GM19455 (cell line): ENCODE measurements at regions not wholly inside any gene's neighbourhood (a gene's known extent, or its start where the extent isn't known, plus 50 kb on each side); places are given as distances from the start of the nearest gene placed in this dataset.

ENCODE experiments used
- ATAC-seq: cut with Tn5 transposase; IDR thresholded peaks from one replicate; pipeline ENCODE4 v1.9.1; 2021; ENCODE audit not compliant: unreplicated experiment

DNA sequence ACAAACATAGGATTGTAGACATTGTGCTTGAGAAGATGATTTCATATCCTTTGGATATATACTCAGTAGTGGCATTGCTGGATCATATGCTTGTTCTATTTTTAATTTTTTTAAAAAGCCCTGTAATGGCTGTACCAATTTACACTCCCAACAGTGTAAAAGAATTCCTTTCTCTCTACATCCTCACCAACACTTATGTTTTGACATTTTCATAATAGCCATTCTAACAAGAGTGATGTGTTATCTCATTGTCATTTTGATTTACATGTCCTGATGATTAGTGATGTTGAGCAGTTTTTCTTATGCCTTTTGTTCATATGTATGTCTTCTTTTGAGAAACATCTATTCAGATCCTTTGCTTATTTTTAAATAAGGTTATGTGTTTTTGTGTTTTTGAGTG lies 1039.2 kb upstream of the GOT2 start:
- ATAC-seq, result no peak

GRCh38 chr16:59759296-59759695 lies 1025.2 kb upstream of the GOT2 start:
- ATAC-seq, result no peak

- no peak for ATAC-seq
Measured at GRCh38 chr16:59758848-59759247, 1024.7 kb upstream of the GOT2 start.

- ATAC-seq, result no peak
Measured at GRCh38 chr16:59754854-59755253, 1020.7 kb upstream of the GOT2 start.

DNA sequence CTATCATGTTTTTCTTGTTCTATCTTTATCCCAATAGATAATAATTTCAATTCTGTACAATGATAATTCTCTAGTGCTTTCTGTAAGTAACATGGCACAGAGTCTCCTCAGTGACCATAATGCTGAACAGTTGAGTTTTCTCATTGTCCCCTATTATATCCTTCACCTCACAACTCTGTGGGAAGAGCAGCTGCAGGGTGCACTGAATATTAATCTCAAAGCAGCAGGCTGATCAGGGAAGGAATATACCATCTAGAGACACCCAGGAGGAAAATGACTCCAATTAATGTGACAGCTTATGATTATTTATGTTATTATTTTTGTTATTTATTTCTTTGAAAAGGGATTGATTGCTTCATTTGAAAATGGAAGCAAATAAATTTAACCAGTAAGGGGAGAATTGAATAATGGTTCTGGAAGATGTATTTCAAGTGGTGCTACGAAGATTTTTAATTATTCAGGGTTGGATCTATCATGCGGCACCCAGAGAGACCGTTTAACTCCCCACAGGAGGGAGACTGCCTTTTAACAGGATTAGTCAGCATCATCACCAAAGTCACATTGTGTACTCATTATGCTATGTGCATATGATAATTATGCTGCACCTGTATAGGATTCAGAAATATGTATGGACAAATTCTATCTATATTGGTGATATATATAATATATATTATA lies 1015.7 kb upstream of the GOT2 start:
- no peak for ATAC-seq

DNA sequence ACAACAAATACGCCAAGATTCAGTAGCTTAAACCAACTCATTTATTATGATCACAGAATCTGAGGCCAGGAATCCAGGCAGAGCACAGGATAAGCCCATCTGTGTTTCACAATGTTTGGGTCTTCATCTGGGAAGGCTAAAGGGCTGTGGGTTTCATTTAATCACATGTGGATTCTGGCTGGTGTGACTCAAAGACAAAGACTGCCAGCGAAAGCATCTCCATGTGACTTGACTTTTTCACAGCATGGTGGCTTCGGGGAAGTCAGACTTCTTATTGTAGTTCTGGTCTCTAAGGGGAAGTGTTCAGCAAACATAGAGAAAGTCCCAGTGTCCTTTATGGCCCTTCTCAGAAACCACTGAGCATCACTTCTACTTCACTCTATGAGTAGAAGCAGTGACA lies 1014.4 kb upstream of the GOT2 start:
- no peak for ATAC-seq

DNA sequence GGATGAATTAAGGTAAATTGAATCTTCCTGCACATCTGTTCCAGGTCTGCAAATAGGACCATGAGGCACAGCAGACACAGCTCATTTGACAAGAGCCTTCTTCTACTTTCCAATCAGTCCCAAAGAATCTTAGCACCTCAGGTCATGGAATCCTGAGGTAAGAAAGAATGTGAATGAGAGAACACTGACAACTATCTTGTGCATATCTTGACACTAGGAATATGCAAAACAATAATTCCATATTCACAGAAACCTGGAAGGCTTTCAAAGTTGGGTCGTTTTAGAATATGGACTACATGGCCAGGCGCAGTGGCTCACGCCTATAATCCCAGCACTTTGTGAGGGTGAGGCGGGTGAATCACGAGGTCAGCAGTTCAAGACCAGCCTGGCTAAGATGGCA lies 1009.4 kb upstream of the GOT2 start:
- ATAC-seq, result no peak

DNA sequence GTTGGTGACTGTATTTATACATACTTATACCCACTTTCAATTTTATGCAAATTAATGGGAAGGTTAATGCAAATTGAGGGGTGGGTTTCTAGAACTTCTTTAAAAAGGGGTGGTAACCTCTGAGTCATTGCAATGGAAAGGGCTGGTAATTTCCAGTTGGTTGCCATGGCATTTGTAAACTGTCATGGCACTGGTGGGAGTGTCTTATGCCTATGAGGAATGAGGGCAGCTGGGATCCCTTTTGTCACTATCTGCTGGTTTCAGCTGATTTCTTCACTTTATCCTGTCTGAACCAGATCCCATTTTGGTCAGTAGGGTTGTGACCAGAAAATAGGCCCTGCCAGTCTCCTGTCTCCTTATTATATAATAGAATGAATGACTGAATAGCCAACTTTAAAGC lies 1006.7 kb upstream of the GOT2 start:
- ATAC-seq, result no peak

- no peak for ATAC-seq
Measured at GRCh38 chr16:59737274-59737673, 1003.2 kb upstream of the GOT2 start.

- no peak for ATAC-seq
Measured at GRCh38 chr16:59733321-59733720, 999.2 kb upstream of the GOT2 start.

GRCh38 chr16:59729613-59730012 lies 995.5 kb upstream of the GOT2 start:
- ATAC-seq, result no peak

- ATAC-seq, result no peak
Measured at GRCh38 chr16:59719121-59719520, 985.0 kb upstream of the GOT2 start.

DNA sequence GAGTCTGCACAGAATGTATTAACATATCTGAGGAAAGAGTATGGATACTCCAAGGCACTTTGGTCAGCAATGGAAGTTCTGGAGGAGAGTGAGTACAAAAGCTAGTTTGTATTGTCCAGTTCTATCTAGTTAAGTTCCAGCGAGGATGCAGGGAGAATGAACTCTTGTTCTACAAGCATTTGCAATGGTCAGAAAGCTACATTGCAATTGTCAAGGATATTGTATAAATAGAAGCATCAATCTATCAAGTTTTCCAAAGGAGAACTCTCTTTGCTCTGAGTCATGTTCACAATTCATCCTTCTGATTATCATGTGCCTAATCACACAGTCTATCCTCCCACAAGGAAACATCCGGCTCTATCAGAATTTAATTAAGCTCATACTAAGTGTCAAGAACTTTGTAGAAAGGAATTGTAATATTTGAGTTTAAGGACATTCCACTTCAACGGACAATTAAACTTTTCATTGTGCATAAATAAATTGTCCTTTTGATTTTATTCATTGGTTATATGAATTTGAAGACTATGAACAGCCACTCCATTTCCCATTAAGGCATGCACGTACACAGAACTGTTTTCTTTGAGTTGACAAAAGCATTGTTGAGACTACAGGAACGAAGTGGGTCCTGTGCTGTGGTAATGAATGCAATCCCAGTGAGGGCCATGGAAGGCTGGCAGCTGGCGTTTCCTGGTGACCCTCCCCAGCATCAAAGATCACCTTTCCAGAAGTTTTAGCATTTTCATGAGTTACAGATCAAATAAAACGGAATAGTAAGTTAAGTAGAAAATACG lies 973.5 kb upstream of the GOT2 start:
- no peak for ATAC-seq

GRCh38 chr16:59701963-59702930 lies 968.1 kb upstream of the GOT2 start:
- ATAC-seq, result no peak

DNA sequence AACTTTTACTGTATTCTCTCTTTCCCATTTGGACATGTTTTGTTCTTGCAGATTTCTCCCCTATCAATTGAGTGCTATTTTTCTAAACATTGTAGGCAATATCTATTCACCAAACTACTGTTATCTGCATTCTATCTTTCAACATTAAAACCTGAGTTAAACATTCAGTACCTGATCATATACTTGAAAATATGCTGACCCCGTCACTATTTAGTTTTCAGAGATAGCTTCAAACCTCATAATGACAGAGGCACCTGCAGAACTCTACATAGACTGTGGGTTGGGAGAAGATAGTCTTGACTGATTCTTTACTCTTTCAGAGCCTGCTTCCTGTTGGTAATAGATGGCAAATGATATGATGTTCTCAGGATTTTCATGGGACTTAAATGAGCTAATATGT lies 965.7 kb upstream of the GOT2 start:
- no peak for ATAC-seq

DNA sequence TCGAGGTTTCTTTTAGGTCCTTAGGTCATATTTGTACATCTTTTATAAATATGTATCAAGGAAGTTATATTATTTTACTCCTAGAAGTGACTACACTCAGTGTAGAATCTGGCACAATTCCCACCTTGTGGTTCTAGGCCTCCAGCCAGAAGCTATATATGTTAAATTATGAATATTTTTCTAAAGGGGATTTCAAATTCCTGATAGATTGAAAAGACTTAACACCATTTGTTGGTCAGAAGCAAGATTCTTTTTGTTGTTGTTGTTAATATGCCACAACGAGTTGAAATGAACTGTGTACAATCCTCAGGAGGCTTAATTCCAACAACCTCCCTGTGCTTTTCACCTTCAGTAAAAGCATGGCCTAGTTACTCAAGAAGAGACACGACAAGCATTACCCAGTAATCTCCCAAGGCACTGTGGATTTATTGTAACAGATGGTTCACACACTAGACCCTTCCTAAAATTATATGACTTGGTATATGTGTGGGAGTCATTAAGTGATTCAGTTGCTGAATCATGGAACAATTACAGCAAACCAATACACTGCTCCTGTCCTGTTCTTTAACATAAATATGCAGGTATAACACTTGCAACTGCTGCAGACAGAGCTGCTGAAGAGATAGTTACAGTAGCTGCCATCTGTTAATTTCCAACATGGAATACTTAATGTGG lies 964.4 kb upstream of the GOT2 start:
- ATAC-seq, result no peak

- ATAC-seq, result no peak
Measured at GRCh38 chr16:59697761-59698160, 963.6 kb upstream of the GOT2 start.

DNA sequence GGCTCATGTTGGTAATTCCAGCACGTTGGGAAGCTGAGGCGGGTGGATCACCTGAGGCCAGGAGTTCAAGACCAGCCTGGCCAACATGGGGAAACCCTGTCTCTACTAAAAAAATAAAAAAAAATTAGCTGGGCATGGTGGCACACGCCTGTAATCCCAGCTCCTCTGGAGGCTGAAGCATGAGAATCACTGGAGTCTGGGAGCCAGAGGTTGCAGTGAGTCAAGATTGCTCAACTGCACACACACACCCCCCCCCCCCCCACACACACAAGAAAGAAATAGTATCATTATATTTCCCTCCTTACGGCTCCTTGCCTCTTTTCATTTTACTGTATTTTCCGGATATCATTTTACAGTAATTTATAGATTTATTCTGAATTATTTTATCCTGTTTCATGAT lies 963.1 kb upstream of the GOT2 start:
- no peak for ATAC-seq

DNA sequence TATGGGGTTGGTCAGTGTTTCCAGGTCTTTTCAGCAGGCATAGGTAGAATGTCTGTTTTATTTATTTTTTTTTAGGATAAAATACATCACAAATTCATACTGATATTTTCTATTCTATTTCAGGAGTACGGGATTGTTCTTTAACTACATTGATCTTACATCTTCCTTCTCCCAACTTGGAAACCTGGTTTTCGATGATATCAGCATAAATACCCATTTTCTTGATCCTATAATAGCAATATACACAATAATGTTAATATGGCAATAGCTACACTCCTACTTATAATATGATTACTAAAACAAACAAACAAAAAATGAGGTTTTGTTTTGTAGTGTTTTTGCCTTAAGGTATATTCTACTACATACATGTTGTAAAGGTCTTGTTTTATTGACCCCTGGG lies 962.4 kb upstream of the GOT2 start:
- no peak for ATAC-seq

GRCh38 chr16:59690216-59690615 lies 956.1 kb upstream of the GOT2 start:
- no peak for ATAC-seq

- ATAC-seq, result no peak
Measured at GRCh38 chr16:59688006-59688405, 953.9 kb upstream of the GOT2 start.
